Adrenal gland (tissue), 9 donors: ENCODE measurements at regions not wholly inside any gene's neighbourhood (a gene's known extent, or its start where the extent isn't known, plus 50 kb on each side); places are given as distances from the start of the nearest gene placed in this dataset.
"Not testable (repeated sequence)": the region's sequence is repeated elsewhere in the genome, so short reads cannot be mapped to it uniquely, and the experiment has no call there.

ENCODE experiments used
- DNase-seq, 7 donors: peaks; one replicate each; pipeline ENCODE4 v3.0.0-alpha.2; 2019 to 2020
- H3K27ac ChIP-seq, 5 donors: fragments of 200-600 bp; sonication (generic) in 4 of 5; 1 replicate in 3 of 5; 2 replicates in 2 of 5; pipeline versions ENCODE4 v1.5.1 to v1.8.0; 2016 to 2020; ENCODE audit warnings: mild to moderate bottlenecking in 1 of 5
- H3K27me3 ChIP-seq: fragments of 200-600 bp; 2 replicates; pipeline ENCODE4 v1.8.0; 2021
- H3K36me3 ChIP-seq, 2 donors: fragments of 200-600 bp; replicated peaks in 1 of 2; 1 replicate in 1 of 2; 2 replicates in 1 of 2; pipeline versions ENCODE4 v1.5.1 to v1.8.0; 2018 to 2022
- H3K4me1 ChIP-seq, 2 donors: fragments of 200-600 bp; replicated peaks in 1 of 2; 1 replicate in 1 of 2; 2 replicates in 1 of 2; pipeline versions ENCODE4 v1.5.1 to v1.8.0; 2018 to 2021
- H3K4me3 ChIP-seq, 4 donors: fragments of 200-600 bp; sonication (generic) in 3 of 4; one replicate each; pipeline ENCODE4 v1.5.1; 2016 to 2018
- H3K9me3 ChIP-seq, 3 donors: fragments of 200-600 bp; sonication (generic) in 1 of 3; replicated peaks in 1 of 3; 1 replicate in 2 of 3; 2 replicates in 1 of 3; pipeline versions ENCODE4 v1.5.1 to v1.8.0; 2016 to 2021
- CTCF ChIP-seq, 6 experiments: fragments of 450-650 bp in 4 of 6; fragments of 200-600 bp in 2 of 6; sonication (generic) in 1 of 6; IDR thresholded peaks; 1 replicate in 5 of 6; 2 replicates in 1 of 6; pipeline versions ENCODE4 v1.5.1 to v1.8.0; 2016 to 2021; ENCODE audit warnings: antibody characterized with exemption in 6 of 6, mild to moderate bottlenecking in 2 of 6, moderate library complexity in 1 of 6
- POLR2A ChIP-seq, 2 donors: fragments of 450-650 bp; IDR thresholded peaks; one replicate each; pipeline ENCODE4 v1.6.1; 2017; ENCODE audit warnings: antibody characterized with exemption in 2 of 2, mild to moderate bottlenecking in 2 of 2, moderate library complexity in 1 of 2
- WGBS, 4 donors: extraction: QIAGEN DNeasy Blood & Tissue Kit in 2 of 4; methylation state at CpG; one replicate each; pipeline versions ENCODE4 v1.1.5 to v1.1.7; 2013 to 2017; 5-methylcytosine and 5-hydroxymethylcytosine counted together
- intact Hi-C, 2 donors: fragments of 100-400 bp; cut with DNase I; formaldehyde crosslinking; loops; one replicate each; pipeline versions ENCODE4 v1.14.1 to v1.15.0; 2022 to 2023
- donor health status: healthy with polysubstance abuse.
- donor health status: Bipolar disorder and iron deficiency.
- donor health status: DM: yes; HTN: yes; CAD: no.
- donor health status: DM: no; HTN: no; CAD: no.
- donor health status: DM: no; HTN: no; CAD: no.

- Histone ChIP-seq H3K27me3 (no peaks in the 10 kb centered on the region), H3K27ac (no peak overlapping the region), H3K36me3 (no peaks in the 10 kb centered on the region), H3K4me3 (no peak overlapping the region), H3K9me3 (no peaks in the 10 kb centered on the region), H3K4me1 (no peaks in the 10 kb centered on the region)
- TF ChIP-seq POLR2A (IDR thresholded peaks at IDR 0.05) = no peak
- no peak for TF ChIP-seq CTCF (IDR thresholded peaks at IDR 0.05)
- no peak for DNase-seq
- intact Hi-C loops = no loop called here
- 60 to 86% (median 76%) methylated on average over 3 of the region's 3 CpGs for WGBS, 4 donors
Measured at GRCh38 chr12:88893801-88894200, 313.5 kb upstream of the KITLG start.

GRCh38 chr12:88891434-88891833 lies 311.2 kb upstream of the KITLG start:
- intact Hi-C loops, H3K27me3 ChIP-seq, H3K36me3 ChIP-seq, H3K27ac ChIP-seq, H3K4me1 ChIP-seq, H3K9me3 ChIP-seq, H3K4me3 ChIP-seq, DNase-seq: not testable (repeated sequence)
- 91 to 96% (median 94%) methylated on average over 11 of the region's 11 CpGs for WGBS, 4 donors

GRCh38 chr12:88889326-88890110 lies 309.2 kb upstream of the KITLG start:
- H3K36me3 ChIP-seq = no peaks in the 10 kb centered on the region
- H3K27me3 ChIP-seq = no peaks in the 10 kb centered on the region
- WGBS, 4 donors = 74 to 85% (median 76%) methylated on average over 2 of the region's 2 CpGs
- H3K9me3 ChIP-seq = no peaks in the 10 kb centered on the region
- TF ChIP-seq CTCF (IDR thresholded peaks at IDR 0.05) = no peak
- no peak overlapping the region for H3K4me3 ChIP-seq
- DNase-seq = no peak
- intact Hi-C loops = no loop called here
- H3K27ac ChIP-seq = no peak overlapping the region
- no peaks in the 10 kb centered on the region for H3K4me1 ChIP-seq

GRCh38 chr12:88884600-88884999 lies 304.3 kb upstream of the KITLG start:
- Histone ChIP-seq H3K27me3 (no peaks in the 10 kb centered on the region), H3K4me3 (no peak overlapping the region), H3K4me1 (no peaks in the 10 kb centered on the region), H3K36me3 (no peaks in the 10 kb centered on the region), H3K27ac (no peak overlapping the region), H3K9me3 (no peaks in the 10 kb centered on the region)
- no peak for DNase-seq
- TF ChIP-seq POLR2A (IDR thresholded peaks at IDR 0.05) = no peak
- no peak for TF ChIP-seq CTCF (IDR thresholded peaks at IDR 0.05)
- WGBS, 4 donors = 82 to 91% (median 83%) methylated on average over 2 of the region's 2 CpGs
- intact Hi-C loops = no loop called here

- no peaks in the 10 kb centered on the region for H3K27me3 ChIP-seq
- intact Hi-C loops = no loop called here
- no peaks in the 10 kb centered on the region for H3K36me3 ChIP-seq
- WGBS, 4 donors = 83 to 94% (median 90%) methylated on average over 1 of the region's 1 CpG
- no peaks in the 10 kb centered on the region for H3K9me3 ChIP-seq
- TF ChIP-seq CTCF (IDR thresholded peaks at IDR 0.05) = no peak
- no peak for TF ChIP-seq POLR2A (IDR thresholded peaks at IDR 0.05)
- no peak overlapping the region for H3K4me3 ChIP-seq
- no peak for DNase-seq
- no peaks in the 10 kb centered on the region for H3K4me1 ChIP-seq
- no peak overlapping the region for H3K27ac ChIP-seq
Measured at GRCh38 chr12:88882662-88883061, 302.4 kb upstream of the KITLG start.
